ENCODE measurements at regions not wholly inside any gene's neighbourhood (a gene's known extent, or its start where the extent isn't known, plus 50 kb on each side); places are given as distances from the start of the nearest gene placed in this dataset.

GRCh38 chr22:35480627-35481550, 59.7 kb upstream of the RASD2 start:
- no peak overlapping the region for H3K27ac ChIP-seq
- peaks cover 39% of the 10 kb centered on the region; the same call in 1 of the 2 replicates for H3F3A ChIP-seq (ENCODE audit: insufficient read depth, low read depth)
- no peaks in the 10 kb centered on the region for H4K20me1 ChIP-seq (ENCODE audit: insufficient read depth)
- no peak overlapping the region for H3K4me3 ChIP-seq
- POLR2A ChIA-PET (ENCODE audit: unreplicated experiment), result interaction anchor here (0.6 kb wide), 1 partner anchor 39 kb away, joined by 3 read pairs; no protein-coding TSS in a partner anchor
- CTCF ChIA-PET, result no interaction called here
- no peak for TF ChIP-seq CTCF (conservative IDR thresholded peaks at IDR 0.05)
- no peak for TF ChIP-seq EZH2 (IDR thresholded peaks at IDR 0.05; ENCODE audit: low read depth)
- H3K4me1 ChIP-seq (replicated peaks; ENCODE audit: insufficient read depth), result peaks cover 45% of the 10 kb centered on the region
- no peaks in the 10 kb centered on the region for H3K36me3 ChIP-seq (ENCODE audit: low read depth)
- peak overlapping the region; percentile 32 for H3K4me2 ChIP-seq
- H3K9me3 ChIP-seq (ENCODE audit: insufficient read depth, low read depth), result no peaks in the 10 kb centered on the region
- no peaks in the 10 kb centered on the region for H3K9me2 ChIP-seq (ENCODE audit: insufficient read depth)
- no peaks in the 10 kb centered on the region for H3K79me2 ChIP-seq (ENCODE audit: low read depth)
- no peak overlapping the region for H2AFZ ChIP-seq
- no peaks in the 10 kb centered on the region for H3K27me3 ChIP-seq (ENCODE audit: insufficient read depth, low read depth)
- intact Hi-C loops (cut with micrococcal nuclease; ENCODE audit: unreplicated experiment), result no loop called here
- peak; percentile 19 to 70 for DNase-seq
- BruUV-seq (replicated peaks), result no TSS peak

DNA sequence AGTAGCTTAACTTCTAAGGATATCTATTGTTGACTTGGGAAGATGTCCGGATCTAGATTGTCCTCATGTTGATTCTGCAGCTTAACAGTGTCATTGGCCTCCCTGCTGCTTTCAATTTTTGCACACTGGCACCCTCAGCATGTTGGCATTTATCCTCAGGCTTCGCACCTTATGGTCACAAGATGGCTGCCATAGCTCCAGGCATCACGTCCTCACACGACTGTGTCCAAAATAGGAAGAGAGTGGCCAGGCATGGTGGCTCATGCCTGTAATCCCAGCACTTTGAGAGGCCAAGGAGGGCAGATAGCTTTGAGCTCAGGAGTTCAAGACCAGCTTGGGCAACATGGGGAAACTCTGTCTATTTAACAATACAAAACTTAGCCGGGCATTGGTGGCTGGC, 58.3 kb upstream of the RASD2 start:
- H3F3A ChIP-seq (ENCODE audit: insufficient read depth, low read depth), result peaks cover 26% of the 10 kb centered on the region; the same call in 1 of the 2 replicates
- intact Hi-C loops (cut with micrococcal nuclease; ENCODE audit: unreplicated experiment), result no loop called here
- H2AFZ ChIP-seq, result no peak overlapping the region
- H3K4me2 ChIP-seq, result no peak overlapping the region
- no peaks in the 10 kb centered on the region for H3K9me3 ChIP-seq (ENCODE audit: insufficient read depth, low read depth)
- DNase-seq, result no peak
- no peaks in the 10 kb centered on the region for H3K9me2 ChIP-seq (ENCODE audit: insufficient read depth)
- H3K27me3 ChIP-seq (ENCODE audit: insufficient read depth, low read depth), result no peaks in the 10 kb centered on the region
- ChIA-PET CTCF (no interaction called here), POLR2A (ENCODE audit: unreplicated experiment) (no interaction called here)
- no peak overlapping the region for H3K27ac ChIP-seq
- H4K20me1 ChIP-seq (ENCODE audit: insufficient read depth), result no peaks in the 10 kb centered on the region
- H3K79me2 ChIP-seq (ENCODE audit: low read depth), result no peaks in the 10 kb centered on the region
- H3K4me3 ChIP-seq, result no peak overlapping the region
- no TSS peak for BruUV-seq (replicated peaks)
- H3K4me1 ChIP-seq (replicated peaks; ENCODE audit: insufficient read depth), result peaks cover 31% of the 10 kb centered on the region
- no peak for TF ChIP-seq EZH2 (IDR thresholded peaks at IDR 0.05; ENCODE audit: low read depth)
- TF ChIP-seq CTCF (conservative IDR thresholded peaks at IDR 0.05), result no peak
- H3K36me3 ChIP-seq (ENCODE audit: low read depth), result no peaks in the 10 kb centered on the region

DNA sequence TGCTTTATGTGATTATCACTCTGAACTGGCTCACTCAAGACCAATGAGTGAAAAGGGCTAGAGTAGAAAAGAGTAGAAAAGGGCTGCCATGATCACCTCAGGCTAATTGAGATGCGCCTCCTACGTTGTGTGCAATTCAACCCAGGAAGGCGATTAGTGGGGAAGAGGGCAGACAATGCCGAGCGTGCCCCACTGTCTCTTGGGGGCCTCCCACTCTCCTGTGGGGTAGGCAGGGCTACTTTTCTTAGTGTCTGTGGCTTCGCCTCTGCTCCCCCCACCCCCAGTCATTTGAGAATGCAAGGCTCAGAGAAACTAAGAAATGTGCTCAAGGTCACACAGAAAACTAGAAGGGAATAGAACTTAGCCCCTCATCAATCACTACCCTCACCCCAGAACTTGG, 57.7 kb upstream of the RASD2 start:
- peaks cover 24% of the 10 kb centered on the region for H3K4me1 ChIP-seq (replicated peaks; ENCODE audit: insufficient read depth)
- H3K79me2 ChIP-seq (ENCODE audit: low read depth), result no peaks in the 10 kb centered on the region
- TF ChIP-seq EZH2 (IDR thresholded peaks at IDR 0.05; ENCODE audit: low read depth), result no peak
- TF ChIP-seq CTCF (conservative IDR thresholded peaks at IDR 0.05), result no peak
- H3K27ac ChIP-seq, result no peak overlapping the region
- H3K4me2 ChIP-seq, result no peak overlapping the region
- no TSS peak for BruUV-seq (replicated peaks)
- no peaks in the 10 kb centered on the region for H3K36me3 ChIP-seq (ENCODE audit: low read depth)
- no peak for DNase-seq
- H3K9me2 ChIP-seq (ENCODE audit: insufficient read depth), result no peaks in the 10 kb centered on the region
- H3K27me3 ChIP-seq (ENCODE audit: insufficient read depth, low read depth), result no peaks in the 10 kb centered on the region
- no peaks in the 10 kb centered on the region for H4K20me1 ChIP-seq (ENCODE audit: insufficient read depth)
- CTCF ChIA-PET, result no interaction called here
- POLR2A ChIA-PET (ENCODE audit: unreplicated experiment), result no interaction called here
- H3K9me3 ChIP-seq (ENCODE audit: insufficient read depth, low read depth), result no peaks in the 10 kb centered on the region
- no peak overlapping the region for H2AFZ ChIP-seq
- intact Hi-C loops (cut with micrococcal nuclease; ENCODE audit: unreplicated experiment), result no loop called here
- no peak overlapping the region for H3K4me3 ChIP-seq
- H3F3A ChIP-seq (ENCODE audit: insufficient read depth, low read depth), result peaks cover 26% of the 10 kb centered on the region; the same call in 1 of the 2 replicates
